ENCODE measurements at regions not wholly inside any gene's neighbourhood (a gene's known extent, or its start where the extent isn't known, plus 50 kb on each side); places are given as distances from the start of the nearest gene placed in this dataset.
A peak's percentile ranks its signal among the peaks of the same experiment; 100 is the strongest.

GRCh38 chr18:11392980-11393885 lies 216.2 kb upstream of the SLC35G4 start:
- no peak for DNase-seq

GRCh38 chr18:11392292-11392691 lies 217.1 kb upstream of the SLC35G4 start:
- no peak overlapping the region for H3K4me3 Mint-ChIP-seq
- no peaks in the 10 kb centered on the region for H3K9me3 Mint-ChIP-seq
- H3K36me3 Mint-ChIP-seq (ENCODE audit: low read depth): no peaks in the 10 kb centered on the region
- peaks cover 2% of the 10 kb centered on the region for H3K27me3 Mint-ChIP-seq (ENCODE audit: low read depth, poor library complexity)
- peaks cover 23% of the 10 kb centered on the region for H3K4me1 Mint-ChIP-seq
- no peak for DNase-seq
- no peak for TF ChIP-seq CTCF (IDR thresholded peaks at IDR 0.05)
- no peak overlapping the region for H3K27ac Mint-ChIP-seq

More at GRCh38 chr18:11392980-11393885, 216.2 kb upstream of the SLC35G4 start:
- peaks cover 2% of the 10 kb centered on the region for H3K27me3 Mint-ChIP-seq (ENCODE audit: low read depth, poor library complexity)
- peaks cover 23% of the 10 kb centered on the region for H3K4me1 Mint-ChIP-seq
- no peaks in the 10 kb centered on the region for H3K36me3 Mint-ChIP-seq (ENCODE audit: low read depth)
- H3K4me3 Mint-ChIP-seq: no peak overlapping the region
- H3K9me3 Mint-ChIP-seq: no peaks in the 10 kb centered on the region
- H3K27ac Mint-ChIP-seq: peak overlapping the region; percentile 68
- TF ChIP-seq CTCF (IDR thresholded peaks at IDR 0.05): no peak

- Mint-ChIP-seq H3K27me3 (ENCODE audit: low read depth, poor library complexity) (peaks cover 2% of the 10 kb centered on the region), H3K4me1 (peaks cover 23% of the 10 kb centered on the region), H3K36me3 (ENCODE audit: low read depth) (no peaks in the 10 kb centered on the region), H3K4me3 (no peak overlapping the region), H3K9me3 (no peaks in the 10 kb centered on the region), H3K27ac (no peak overlapping the region)
- DNase-seq: no peak
- no peak for TF ChIP-seq CTCF (IDR thresholded peaks at IDR 0.05)
Measured at GRCh38 chr18:11391661-11392060, 217.7 kb upstream of the SLC35G4 start.

DNA sequence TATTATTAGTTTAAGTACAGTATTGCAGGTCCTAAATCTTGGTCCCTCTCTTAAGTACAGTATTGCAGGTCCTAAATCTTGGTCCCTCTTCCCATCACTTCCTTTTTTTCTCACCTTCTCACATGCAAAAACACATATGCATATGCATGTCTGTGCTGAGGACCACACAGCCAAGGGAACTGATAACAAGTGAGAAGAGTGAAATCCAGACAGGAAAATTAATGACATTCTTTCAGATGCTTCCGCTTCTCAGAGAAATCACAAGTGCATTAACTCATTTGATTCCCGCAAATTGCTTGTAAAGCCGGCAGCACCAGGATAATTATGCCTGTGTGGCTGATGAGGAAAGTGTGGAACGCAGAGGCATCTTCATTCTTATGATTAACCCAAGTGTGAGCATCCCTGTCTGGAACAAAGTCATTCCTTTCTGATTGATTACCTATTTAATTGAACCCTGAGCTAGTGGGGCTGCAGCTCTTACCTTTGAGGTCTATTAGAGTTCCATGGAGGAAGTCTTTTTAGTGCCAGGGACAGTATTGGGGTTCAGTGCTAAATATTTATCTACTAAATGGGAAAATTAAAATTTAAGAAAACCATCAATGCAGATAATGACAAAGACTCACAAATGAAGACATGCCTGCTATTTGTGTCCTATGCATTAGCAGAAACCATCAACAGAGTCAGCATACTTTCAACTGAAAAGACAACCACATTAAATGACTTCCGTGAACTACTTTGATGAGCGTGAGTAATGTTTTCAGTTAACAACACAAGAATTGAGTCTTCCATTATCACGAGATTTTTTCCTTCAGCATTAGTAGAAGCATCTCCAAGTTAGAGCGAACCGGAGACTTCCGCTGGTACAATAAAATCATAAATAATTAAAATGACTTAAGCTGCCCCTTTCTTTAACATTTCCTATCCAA lies 220.4 kb upstream of the SLC35G4 start:
- peaks cover 23% of the 10 kb centered on the region for H3K4me1 Mint-ChIP-seq
- H3K36me3 Mint-ChIP-seq (ENCODE audit: low read depth): no peaks in the 10 kb centered on the region
- H3K27ac Mint-ChIP-seq: no peak overlapping the region
- TF ChIP-seq CTCF (IDR thresholded peaks at IDR 0.05): no peak
- DNase-seq: no peak
- H3K27me3 Mint-ChIP-seq (ENCODE audit: low read depth, poor library complexity): peaks cover 5% of the 10 kb centered on the region
- H3K4me3 Mint-ChIP-seq: no peak overlapping the region
- H3K9me3 Mint-ChIP-seq: no peaks in the 10 kb centered on the region

DNA sequence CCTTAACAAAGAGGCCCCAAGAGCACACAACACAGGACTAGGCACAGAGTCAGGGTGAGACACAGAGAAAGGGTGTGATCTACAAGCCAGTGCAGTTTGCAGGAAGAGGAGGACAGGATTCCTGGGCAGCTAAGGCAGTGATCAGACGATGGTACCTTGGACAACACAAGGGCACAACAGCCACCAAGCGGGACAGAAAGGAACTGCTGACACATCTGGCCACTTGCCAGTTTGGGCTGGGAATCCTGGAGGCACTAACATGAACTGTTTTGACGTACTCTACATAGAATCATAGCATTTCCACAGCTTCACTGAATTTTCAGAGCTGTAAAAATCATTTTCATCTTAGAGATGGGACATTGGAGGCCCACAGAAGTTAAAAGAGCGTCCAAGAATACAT lies 221.5 kb upstream of the SLC35G4 start:
- H3K4me1 Mint-ChIP-seq: peaks cover 17% of the 10 kb centered on the region
- H3K36me3 Mint-ChIP-seq (ENCODE audit: low read depth): no peaks in the 10 kb centered on the region
- TF ChIP-seq CTCF (IDR thresholded peaks at IDR 0.05): no peak
- H3K4me3 Mint-ChIP-seq: no peak overlapping the region
- DNase-seq: no peak
- no peak overlapping the region for H3K27ac Mint-ChIP-seq
- H3K9me3 Mint-ChIP-seq: no peaks in the 10 kb centered on the region
- peaks cover 5% of the 10 kb centered on the region for H3K27me3 Mint-ChIP-seq (ENCODE audit: low read depth, poor library complexity)
